Stimulated activated CD8-positive, alpha-beta memory T cell treated with anti-CD3 and anti-CD28 coated beads, Interleukin-12 subunit alpha, Interleukin-12 subunit beta, amount 100 ng/mL, for 24 hours (primary cell): ENCODE measurements at regions not wholly inside any gene's neighbourhood (a gene's known extent, or its start where the extent isn't known, plus 50 kb on each side); places are given as distances from the start of the nearest gene placed in this dataset.
"Not testable (repeated sequence)": the region's sequence is repeated elsewhere in the genome, so short reads cannot be mapped to it uniquely, and the experiment has no call there.

Experiments used
- DNase-seq: peaks from one replicate; pipeline ENCODE4 v3.0.0-alpha.2; 2020; ENCODE audit errors: extremely low read depth

DNA sequence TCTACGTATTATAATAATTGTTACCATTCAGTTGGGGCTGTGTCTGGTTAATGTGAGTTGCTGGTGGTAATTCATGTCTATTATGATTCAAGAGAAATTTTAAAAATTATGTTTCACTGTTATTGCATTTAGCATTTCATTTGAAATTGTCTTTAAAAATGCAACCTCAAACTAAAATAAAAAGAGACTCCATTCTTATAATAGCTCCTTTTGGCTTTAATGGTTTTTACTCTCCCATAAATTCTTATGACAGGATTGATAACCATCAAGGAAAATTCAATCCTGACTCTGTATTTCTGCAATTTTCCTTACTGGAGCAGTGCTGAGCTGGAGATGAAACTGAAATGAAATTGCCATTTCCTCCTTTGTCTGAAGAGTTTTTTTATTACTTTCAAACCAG lies 262.7 kb downstream of the REEP3 start:
- DNase-seq = no peak

DNA sequence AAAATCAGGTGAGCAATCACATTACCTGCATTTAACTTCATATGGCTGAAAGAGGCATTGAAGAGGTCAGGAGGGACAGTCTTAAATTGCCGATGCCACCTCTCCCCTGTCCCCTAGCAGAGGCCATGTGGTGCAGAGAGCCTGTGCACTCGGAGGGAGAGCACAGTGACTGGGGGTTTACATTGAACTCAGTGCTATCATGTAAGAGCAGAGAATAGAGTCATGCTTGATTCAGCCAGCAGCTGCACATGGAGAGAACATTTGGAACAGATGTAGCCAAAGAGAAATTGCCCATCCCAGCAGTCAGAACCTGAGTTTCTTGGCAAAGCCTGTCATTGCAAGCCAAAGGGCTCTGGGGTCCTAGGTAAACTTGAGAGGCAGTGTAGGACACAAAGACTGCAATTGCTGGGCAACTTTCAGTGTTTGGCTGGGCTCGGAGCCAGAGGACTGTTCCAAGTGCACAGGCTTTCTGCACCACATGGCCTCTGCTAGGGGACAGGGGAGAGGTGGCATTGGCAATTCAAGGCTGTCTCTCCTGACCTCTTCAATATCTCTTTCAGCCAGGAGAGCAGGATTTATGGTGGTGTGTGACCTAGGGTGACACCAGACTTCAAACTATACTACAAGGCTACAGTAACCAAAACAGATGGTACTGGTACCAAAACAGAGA lies 267.1 kb downstream of the REEP3 start:
- no peak for DNase-seq

DNA sequence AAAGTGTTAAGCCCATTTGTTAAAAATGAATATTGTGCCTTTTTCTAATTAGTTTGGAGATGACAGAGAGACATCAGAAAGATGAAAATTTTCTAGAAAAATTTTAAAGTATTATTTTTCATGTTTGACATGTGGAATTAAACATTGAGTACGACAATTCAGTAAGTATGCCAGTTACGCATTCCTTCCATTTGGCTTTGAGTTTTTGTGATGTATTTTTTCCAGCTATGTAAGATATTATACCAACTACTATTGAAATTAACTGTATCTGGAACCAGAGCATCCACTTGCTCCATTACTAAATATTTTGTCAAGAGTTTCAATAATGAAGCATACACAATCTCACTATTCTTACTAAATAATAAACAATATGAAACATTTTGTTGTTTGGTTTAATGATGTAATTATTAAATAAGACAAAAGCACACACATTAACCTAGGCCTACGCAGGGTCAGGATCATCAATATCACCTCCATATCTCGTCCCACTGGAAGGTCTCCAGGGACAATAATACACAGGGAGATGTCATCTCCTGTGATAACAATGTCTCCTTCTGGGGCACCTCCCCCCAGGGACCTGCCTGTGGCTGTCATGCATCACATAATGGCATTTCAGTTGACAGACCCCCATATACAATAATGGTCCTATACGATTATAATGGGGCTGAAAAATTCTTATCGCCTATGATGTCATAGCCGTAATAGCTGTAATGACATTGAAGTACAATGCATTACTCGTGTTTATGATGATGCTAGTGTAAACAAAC lies 274.1 kb downstream of the REEP3 start:
- DNase-seq = no peak

DNA sequence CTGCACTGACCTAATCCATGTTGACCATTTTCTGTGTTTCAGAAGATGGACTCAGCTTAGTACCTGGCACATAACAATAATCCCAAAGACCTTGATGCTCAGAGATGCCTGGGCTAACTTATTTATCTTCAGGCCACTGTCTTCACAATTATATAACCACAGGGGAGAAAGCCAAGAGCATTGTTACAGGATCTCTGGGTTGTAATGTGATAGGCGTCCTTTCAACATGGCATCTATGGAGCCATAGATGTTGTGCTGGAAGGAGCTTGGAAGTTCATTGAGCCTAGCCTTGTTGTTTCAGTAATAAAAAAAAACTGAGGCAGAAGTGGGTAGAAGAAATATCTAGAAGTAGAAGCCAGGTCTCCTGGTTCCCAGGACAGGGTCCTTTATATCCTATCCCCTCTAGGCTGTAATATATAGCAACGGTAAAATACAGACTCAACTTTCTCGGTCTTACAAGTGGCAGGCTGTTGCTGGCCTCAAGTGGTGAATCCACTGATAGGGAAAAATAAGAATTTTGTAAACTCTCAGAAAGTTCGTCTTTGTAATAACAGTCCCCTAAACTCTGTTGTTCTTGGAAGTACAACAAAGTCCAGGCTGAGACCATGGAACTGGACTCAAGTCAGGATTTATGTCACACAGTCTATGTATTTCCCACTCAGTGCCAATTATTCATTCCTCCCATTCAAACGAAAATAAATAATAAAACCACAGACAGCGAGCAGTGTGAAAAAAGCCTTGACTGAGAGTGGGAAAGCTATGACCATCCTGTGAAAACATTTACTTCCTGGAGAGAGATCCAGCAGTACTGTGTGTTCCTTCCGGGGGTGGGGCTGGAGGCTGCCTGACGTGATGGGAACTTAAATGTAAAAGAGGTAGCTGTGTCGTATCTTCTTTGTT lies 277.6 kb downstream of the REEP3 start:
- no peak for DNase-seq

DNA sequence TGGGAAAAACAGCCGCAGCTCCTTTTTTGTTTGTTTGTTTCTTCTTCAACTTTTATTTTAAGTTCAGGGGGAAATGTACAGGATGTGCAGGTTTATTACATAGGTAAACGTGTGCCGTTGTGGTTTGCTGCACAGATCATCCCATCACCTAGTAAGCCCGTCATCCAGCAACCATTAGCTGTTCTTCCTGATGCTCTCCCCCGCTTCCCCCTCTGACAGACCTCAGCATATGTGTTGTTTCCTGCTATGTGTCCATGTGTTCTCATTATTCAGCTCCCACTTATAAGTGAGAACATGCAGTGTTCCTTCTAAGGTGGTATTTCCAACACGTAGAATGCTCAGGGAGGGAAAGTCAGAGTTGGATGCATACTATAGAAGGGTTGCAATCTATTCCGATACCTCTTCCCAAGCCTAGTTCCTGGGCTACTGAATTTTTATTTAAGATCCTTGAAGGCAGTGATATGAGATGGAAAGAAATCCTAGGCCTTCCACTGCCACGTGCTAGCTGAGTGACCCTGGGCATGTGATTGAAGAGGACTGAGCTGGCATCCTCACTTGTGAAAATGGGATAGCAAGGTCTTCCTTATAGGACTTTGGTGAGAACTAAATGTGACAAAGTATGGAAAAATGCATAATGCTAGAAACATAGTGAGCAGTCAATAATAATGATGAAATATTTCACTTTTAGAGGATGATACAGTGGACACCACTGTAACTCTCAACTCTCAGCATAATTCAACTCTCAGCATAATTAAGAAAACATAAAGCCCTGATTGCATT lies 278.5 kb downstream of the REEP3 start:
- no peak for DNase-seq

DNA sequence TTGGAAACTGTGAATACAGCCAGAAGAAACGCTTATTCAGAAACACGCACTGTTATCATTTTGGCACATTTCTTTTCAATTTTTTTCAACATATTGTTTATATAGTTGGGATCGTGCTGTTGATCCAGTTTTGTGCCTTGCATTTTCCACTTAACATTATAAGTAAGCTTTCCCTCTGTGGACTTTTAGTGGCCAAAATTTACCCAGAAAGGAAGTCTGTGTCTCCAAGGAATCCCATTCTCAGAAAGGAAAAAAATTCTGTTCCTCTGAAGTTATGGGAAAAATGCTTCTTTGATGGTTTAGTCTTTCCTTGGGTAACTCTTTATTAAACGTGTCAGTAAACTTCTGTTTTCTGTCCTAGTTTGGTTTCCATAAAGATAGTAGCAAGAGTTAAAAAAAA lies 280.0 kb downstream of the REEP3 start:
- no peak for DNase-seq

DNA sequence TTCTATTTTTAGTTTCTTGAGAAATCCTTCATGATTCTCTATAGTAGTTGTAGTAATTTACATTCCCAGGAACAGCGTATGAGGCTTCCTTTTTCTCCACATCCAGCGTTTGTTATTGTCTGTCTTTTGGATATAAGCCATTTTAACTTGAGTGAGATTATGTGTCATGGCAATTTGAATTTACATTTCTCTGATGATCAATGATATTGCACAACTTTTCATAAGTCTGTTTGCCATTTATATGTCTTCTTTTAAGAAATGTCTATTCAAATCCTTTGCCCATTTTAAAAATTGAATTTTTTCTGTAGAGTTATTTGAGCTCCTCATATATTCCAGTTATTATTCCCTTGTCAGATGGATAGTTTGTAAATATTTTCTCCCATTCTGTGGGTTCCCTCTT lies 285.1 kb downstream of the REEP3 start:
- no peak for DNase-seq

DNA sequence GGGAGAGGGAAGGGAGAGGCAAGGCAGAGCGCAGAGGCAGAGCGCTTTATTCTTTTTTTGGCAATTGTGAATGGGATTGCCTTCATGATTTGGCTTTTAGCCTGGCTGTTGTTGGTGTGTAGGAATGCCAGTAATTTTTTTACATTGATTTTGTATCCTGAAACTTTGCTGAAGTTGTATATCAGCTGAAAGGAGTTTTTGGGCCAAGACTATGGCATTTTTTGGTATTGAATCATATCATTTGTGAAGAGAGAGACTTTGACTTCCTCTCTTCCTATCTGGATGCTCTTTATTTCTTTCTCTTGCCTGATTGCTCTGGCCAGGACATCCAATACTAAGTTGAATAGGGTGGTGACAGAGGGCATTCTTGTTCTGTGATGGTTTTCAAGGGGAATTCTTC lies 291.3 kb downstream of the REEP3 start:
- DNase-seq = no peak

DNA sequence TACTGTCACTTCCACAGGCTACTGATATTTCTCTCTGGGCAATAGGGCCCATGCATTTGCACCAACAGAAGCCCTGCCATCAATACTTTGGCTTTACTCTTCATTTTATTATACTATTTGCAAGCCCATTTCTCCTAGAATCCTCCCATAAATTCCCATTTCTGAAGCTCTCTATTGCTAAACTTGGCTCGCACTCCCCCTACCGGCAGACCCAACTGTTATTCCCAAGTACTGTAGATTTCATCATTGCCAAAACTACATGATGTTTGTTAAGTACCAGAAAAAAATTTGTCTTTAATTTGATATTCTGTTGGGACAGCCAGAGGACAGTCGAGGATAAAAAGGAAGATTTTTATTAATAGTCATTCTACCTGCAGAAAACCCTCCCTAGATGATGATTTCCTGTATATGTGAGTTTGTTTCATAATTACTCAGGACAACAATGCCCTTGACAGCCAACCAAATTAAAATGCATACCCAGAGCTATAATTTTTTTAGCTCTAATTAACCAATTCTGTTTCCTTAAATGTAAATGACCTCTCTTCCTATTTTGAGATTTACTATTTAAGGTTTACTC lies 298.6 kb downstream of the REEP3 start:
- no peak for DNase-seq

DNA sequence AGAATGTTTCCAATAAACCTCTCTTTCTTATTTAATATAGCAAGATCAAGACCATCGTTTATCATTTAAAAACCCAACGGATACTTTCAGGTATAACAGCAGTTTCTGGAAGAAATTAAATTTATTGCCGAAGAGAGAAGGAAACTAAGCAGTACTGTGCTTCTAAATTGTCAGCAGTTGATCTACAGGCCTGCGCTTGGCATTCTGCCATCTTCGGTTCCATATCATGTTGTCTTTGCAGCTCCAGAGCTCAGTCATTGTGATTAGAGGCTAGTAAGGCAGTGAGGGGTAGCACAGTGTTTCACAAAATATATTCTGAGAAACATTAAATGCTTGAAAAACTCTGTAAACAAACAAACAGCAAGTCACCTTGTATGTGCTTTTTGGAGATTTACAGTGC lies 301.3 kb downstream of the REEP3 start:
- no peak for DNase-seq

DNA sequence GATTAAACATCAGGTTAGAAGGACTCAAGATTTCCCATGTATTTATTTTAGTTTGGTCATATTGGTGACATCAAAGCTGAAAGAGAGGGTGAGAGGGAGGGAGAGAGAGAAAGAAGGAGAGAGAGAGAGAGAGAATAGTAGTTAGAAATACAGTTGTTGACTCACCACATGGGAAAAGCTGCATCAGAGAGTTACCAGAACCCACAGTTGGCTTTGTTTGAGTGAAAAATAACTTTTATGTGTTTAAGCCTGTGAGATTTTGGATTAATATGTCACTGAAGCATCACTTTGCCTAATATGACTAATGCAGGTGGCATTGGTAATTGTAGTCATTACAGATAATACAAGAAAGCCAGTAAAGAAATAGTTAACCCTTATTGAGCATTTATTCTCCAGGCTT lies 303.9 kb downstream of the REEP3 start:
- no peak for DNase-seq

DNA sequence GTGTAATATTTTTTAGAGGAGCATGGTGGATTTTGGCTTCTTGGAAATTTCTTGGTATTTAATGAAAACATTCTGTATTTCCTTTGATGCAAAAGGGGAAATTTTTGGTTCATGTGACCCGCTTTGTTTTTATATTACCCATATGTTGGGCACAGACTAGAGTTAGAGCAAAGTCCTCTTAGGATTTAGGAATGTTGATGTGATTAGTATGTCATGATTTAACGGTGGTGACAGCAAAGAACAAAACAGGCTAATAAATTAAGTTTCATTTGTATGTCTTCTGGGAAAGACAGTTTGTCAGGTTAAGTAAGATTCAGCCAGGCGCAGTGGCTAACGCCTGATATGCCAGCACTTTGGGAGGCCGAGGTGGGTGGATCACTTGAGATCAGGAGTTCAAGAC lies 304.6 kb downstream of the REEP3 start:
- no peak for DNase-seq

DNA sequence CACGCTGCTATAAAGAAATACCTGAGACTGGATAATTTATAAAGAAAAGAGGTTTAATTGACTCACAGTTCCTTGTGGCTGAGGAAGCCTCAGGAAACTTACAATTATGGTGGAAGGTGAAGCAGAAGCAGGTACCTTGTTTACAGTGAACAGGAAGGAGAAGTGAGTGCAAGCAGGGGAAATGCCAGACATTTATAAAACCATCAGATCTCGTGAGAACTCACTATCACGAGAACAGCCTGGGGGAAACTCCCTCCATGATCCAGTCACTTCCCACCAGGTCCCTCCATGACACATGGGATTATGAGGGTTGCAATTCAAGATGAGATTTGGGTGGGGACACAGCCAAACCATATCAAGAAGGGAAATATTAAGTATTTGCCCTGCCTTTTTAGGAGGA lies 305.8 kb downstream of the REEP3 start:
- DNase-seq = not testable (repeated sequence)

DNA sequence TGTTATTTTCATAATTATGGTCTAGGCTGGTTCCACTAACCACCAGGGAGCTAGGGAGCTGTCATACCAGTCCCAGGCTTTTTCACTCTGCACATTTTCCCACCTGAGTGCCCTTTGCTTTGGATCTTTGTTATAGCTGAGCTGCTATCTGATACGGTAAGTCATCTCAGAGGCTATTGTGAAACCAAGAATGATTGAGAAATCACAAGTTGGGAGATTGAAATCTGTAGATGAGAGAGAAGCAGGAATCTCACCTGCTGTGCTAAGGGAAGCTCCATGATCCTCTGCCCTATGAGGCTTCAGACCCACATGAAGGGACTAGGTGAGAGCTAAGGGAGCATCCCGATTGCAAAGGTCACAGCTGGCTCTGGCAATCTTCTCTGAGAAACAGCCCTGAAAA lies 307.8 kb downstream of the REEP3 start:
- no peak for DNase-seq

DNA sequence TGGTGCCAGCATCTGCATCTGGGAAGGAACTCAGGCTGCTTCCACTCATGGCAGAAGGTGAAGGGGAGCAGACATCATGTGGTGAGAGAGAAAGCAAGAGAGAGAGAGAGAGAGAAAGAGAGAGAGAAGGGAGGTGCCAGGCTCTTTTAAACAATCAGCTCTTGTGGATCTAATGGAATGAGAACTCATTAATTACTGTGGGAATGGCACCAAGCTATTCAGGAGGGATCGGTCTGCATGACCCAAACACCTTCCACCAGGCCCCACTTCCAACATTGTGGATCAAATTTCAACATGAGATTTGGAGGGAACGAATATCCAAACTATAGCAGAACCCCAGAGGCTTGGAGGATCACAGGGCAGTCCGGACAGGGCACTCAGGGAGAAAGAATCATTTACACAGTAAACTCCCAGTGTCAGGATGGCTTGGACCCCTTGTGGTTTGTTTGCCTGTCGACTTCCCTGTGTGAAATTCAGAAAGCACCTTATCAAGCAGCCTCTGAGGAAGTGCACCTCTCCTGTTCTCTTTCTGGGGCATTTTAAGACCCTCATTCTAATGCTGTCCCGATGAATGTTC lies 308.5 kb downstream of the REEP3 start:
- no peak for DNase-seq

DNA sequence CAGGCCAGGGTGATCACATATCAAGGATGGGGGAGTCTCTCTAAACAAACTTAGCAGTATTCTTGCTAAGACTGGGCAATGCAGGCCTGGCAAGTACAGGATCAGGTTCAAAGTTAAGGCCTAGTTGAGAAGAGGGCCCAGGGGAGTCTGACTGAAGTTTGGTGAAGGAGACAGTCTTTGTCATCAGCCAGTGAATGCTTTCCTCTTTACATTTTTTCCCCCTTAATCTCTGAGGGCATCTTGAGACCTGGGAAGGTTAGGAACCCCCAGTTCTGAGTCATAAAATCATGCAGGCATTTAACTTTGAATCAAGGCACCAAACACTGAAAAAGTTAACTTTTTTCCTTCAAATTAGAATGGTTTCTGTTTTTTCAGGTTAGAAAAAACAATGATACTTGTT lies 311.5 kb downstream of the REEP3 start:
- no peak for DNase-seq

DNA sequence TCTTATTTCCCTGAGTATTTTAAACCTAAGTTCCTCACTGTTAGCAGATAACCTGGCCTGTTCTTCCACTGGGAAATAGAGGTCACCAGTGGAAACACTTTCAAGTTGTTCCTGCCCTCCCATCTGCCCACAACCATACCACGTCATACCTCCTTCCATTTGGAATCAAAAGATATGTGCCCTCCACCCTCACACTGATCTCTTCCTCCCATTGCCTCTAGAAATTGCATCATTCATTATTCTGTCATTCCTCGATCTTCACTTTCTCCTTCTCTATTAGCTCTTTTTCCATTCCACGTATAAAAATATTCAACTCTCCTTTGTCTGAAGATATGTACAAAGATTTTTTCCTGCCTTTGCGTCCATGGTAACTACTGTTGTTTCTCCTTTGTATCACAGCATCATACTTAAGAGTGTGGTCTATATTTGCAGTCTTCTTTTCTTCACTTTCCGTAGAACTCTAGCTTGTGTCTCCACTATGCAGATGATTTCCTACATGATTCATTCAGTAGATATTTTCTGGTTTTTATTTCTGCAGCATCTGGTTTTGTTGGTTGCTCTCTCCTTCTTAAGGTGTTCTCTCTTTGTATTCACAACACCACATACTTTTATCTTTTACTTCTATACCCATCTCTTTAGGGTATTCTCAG lies 312.3 kb downstream of the REEP3 start:
- no peak for DNase-seq

DNA sequence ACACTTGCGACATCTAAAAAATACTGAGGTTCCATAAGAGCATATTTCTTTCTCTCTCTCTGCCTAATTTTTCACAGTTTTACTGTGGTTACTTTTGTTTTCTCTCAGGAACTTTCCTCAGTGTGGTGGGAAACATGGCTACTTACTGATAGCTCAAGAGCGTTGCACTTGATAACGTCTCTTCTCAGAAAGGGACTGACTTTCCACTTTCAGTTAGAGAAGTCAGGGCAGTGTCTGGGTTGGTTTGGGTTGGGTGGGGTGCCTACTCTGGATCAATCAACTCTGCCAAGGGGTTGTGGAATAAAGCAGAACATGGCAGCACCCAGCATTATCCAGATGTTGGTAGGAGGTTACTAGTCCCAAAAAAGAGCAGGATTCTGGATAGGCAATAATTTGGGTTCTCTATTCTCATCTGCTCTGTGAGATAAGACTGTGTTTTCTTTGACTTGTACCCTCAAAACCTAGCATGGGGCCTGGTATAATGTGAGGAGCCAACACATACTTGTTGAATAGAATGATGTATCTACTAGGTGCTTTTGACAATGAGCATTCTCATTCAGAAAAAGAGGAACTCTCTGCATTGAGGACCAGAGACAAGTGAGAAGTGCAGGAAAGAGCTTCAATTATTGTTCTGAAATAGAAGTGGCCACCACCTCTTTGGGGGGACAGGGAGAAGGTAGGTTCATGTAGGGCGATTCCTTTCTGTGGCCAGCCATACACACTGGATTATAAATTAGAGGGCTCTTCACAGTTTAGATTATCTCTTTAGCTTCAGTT lies 315.7 kb downstream of the REEP3 start:
- DNase-seq = no peak

DNA sequence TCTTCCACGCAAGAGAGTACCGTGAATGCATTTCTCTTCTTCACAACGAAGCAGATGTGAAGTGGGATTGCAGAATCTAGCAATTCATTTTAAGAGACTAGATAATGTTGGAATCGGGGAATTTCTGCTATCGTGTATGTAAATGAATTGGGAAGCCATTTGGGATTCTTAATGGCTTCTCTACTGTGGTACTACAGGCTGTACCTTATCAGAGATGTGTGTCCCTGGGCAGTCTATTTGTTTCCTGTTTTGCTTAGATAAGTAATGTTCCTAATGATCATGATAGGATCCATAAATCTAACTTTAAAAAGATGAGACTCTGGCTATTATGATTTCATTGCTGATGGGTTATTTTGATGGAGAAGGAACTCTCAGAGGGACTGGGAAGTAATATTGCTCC lies 320.6 kb downstream of the REEP3 start:
- DNase-seq = no peak

DNA sequence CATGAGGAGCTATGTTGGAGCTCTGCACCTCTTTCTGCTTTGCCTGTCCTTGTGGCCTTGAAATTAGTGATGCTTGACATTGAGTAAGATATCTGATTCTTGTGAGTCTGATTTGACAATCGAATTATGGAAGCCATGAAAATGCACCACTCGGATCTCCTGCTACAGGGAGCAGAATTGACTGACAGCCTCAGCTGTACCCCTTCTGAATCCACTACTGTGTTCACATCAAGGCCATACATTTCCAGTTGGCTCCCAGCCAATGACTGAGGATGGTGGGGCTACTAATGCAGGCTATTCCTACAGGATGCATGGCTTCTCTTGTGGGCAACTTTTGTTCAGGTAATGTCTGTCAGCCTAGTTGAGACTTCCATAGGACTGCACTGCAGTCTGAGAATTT lies 321.9 kb downstream of the REEP3 start:
- DNase-seq = no peak
